Activated CD4-positive, alpha-beta T cell treated with anti-CD3 and anti-CD28 coated beads, Interleukin-2, amount 10 ng/mL, durations not matched to agents 7 days and 5 days (primary cell): ENCODE measurements at regions not wholly inside any gene's neighbourhood (a gene's known extent, or its start where the extent isn't known, plus 50 kb on each side); places are given as distances from the start of the nearest gene placed in this dataset.

Experiments used
- CTCF ChIA-PET: fragments of 350-600 bp; sonication (Branson Sonifier 250); formaldehyde crosslinking; loops from one replicate; lab custom pipeline; 2021; ENCODE audit warnings: antibody characterized with exemption; lab: Charles Lee
- POLR2A ChIA-PET: fragments of 350-600 bp; sonication (Branson Sonifier 250); formaldehyde crosslinking; loops from one replicate; lab custom pipeline; 2021; ENCODE audit warnings: antibody characterized with exemption; lab: Charles Lee
- DNase-seq: peaks from one replicate; pipeline ENCODE4 v3.0.0-alpha.2; 2020
- H3K27ac Mint-ChIP-seq: one replicate; pipeline ENCODE4 v1.8.0; 2021; ENCODE audit warnings: mild to moderate bottlenecking, moderate library complexity, mixed read lengths
- H3K27me3 Mint-ChIP-seq: one replicate; pipeline ENCODE4 v1.8.0; 2021; ENCODE audit warnings: mixed read lengths
- H3K36me3 Mint-ChIP-seq: one replicate; pipeline ENCODE4 v1.8.0; 2021; ENCODE audit warnings: low read depth, mixed read lengths
- H3K4me1 Mint-ChIP-seq: one replicate; pipeline ENCODE4 v1.8.0; 2021; ENCODE audit warnings: mixed read lengths
- H3K4me3 Mint-ChIP-seq: one replicate; pipeline ENCODE4 v1.8.0; 2021; ENCODE audit warnings: mild to moderate bottlenecking, moderate library complexity, mixed read lengths
- H3K9me3 Mint-ChIP-seq: one replicate; pipeline ENCODE4 v1.8.0; 2021; ENCODE audit warnings: mixed read lengths

DNA sequence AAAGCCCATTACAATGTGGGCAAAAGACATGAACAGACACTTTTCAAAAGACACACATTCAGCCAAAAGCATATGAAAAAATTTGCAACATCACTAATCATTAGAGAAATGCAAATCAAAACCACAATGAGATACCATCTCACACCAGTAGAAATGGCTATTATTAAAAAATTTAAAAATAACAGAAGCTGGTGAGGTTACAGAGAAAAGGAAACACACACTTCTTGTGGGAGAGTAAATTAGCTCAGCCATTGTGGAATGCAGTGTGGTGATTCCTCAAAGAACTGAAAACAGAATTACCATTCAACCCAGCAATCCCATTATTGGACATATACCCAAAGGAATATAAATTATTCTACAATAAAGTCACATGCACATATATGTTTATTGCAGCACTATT is 585.2 kb upstream of the TUSC1 start:
- no peaks in the 10 kb centered on the region for H3K4me1 Mint-ChIP-seq
- H3K27ac Mint-ChIP-seq: no peak overlapping the region
- H3K4me3 Mint-ChIP-seq: no peak overlapping the region
- no peaks in the 10 kb centered on the region for H3K36me3 Mint-ChIP-seq
- H3K27me3 Mint-ChIP-seq: no peaks in the 10 kb centered on the region
- no peaks in the 10 kb centered on the region for H3K9me3 Mint-ChIP-seq
- CTCF ChIA-PET: no interaction called here
- no peak for DNase-seq
- POLR2A ChIA-PET: no interaction called here

- ChIA-PET CTCF (no interaction called here), POLR2A (no interaction called here)
- no peaks in the 10 kb centered on the region for H3K4me1 Mint-ChIP-seq
- no peak overlapping the region for H3K27ac Mint-ChIP-seq
- no peak overlapping the region for H3K4me3 Mint-ChIP-seq
- DNase-seq: no peak
- H3K36me3 Mint-ChIP-seq: no peaks in the 10 kb centered on the region
- no peaks in the 10 kb centered on the region for H3K9me3 Mint-ChIP-seq
- H3K27me3 Mint-ChIP-seq: no peaks in the 10 kb centered on the region
Measured at GRCh38 chr9:26262421-26263107, 584.3 kb upstream of the TUSC1 start.

DNA sequence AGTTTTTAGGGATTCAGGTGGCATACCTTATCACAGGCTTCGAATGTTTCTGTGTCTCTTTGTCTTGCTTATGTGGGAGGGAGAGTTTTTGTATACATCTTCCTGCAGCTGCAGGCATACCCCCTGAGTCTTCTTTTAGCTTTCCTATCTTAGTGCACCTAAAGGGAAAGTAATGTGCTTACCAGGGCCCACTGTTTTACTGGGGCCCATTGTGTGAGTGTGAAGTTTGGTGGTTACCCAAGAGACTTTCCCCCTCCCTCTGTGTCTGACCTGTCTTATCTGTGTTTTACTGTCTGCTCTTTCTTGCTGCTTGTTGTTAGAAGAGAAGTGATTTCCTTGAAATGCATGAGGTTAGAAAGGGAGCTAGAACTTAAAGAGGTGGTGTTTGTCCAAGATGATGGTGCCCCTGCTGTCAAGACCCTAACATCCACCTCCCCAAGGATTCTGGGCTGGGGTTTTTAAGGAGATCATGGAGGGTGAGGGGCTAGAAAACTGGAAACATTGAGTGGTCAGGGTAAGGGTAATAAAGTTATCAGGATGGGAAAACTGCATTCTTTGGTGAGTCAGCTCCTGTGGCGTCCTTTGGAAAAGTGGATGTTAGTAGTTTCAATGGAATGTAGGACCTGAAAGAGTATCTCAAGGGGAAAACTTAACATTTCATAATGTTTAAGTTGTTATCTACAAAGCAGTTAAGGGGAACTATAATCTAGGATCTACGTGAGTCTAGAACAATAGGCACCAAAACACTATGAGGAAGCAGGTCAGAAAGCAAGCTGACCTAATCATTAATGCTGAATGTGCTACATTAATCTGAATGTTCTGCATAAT is 583.5 kb upstream of the TUSC1 start:
- Mint-ChIP-seq H3K4me1 (no peaks in the 10 kb centered on the region), H3K27ac (no peak overlapping the region), H3K27me3 (no peaks in the 10 kb centered on the region), H3K9me3 (no peaks in the 10 kb centered on the region), H3K4me3 (no peak overlapping the region), H3K36me3 (no peaks in the 10 kb centered on the region)
- DNase-seq: no peak
- POLR2A ChIA-PET: no interaction called here
- CTCF ChIA-PET: no interaction called here

GRCh38 chr9:26260238-26260637 is 582.0 kb upstream of the TUSC1 start:
- Mint-ChIP-seq H3K4me3 (no peak overlapping the region), H3K27me3 (no peaks in the 10 kb centered on the region), H3K27ac (no peak overlapping the region), H3K9me3 (no peaks in the 10 kb centered on the region), H3K4me1 (no peaks in the 10 kb centered on the region), H3K36me3 (no peaks in the 10 kb centered on the region)
- ChIA-PET POLR2A (no interaction called here), CTCF (no interaction called here)
- no peak for DNase-seq

GRCh38 chr9:26247861-26248260 is 569.6 kb upstream of the TUSC1 start:
- no peaks in the 10 kb centered on the region for H3K27me3 Mint-ChIP-seq
- DNase-seq: no peak
- no peaks in the 10 kb centered on the region for H3K4me1 Mint-ChIP-seq
- no peak overlapping the region for H3K4me3 Mint-ChIP-seq
- no peaks in the 10 kb centered on the region for H3K36me3 Mint-ChIP-seq
- ChIA-PET POLR2A (no interaction called here), CTCF (no interaction called here)
- H3K9me3 Mint-ChIP-seq: peaks cover 15% of the 10 kb centered on the region
- no peak overlapping the region for H3K27ac Mint-ChIP-seq

DNA sequence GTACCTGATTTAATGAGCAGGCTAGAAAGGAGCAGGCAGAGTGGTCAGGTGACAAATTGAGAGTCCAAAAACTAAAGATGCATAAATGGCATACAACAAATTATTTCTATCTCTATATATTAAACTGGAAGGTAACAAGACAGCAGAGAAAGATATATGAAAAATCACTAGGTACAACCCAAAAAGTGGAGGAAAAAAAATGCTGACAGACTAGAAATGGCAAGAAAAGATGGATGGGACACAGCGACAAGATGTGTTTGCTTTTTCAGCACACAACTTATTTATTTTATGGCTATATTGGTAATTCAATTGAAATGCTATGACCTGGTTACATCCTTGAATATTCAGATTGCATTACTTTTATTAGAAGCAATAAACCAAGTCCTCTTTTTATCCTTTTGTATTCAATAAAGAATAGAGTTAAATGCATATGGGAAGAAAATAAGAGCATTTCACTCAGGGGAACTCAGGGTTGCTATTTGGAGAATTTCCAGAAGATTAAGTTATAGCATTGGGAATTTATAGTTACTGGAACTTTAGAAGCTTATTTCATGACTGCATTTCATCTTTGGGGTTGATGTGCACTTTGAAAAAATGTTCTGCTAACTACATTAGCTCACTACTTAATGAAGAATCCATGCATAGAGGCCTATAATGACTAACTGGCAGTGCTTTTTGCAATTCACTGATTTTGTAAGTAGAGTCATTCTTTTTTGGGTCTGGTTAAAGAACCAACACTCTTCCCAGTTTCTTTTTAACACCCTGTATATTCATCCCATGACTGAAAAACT is 566.6 kb upstream of the TUSC1 start:
- H3K4me1 Mint-ChIP-seq: no peaks in the 10 kb centered on the region
- H3K27me3 Mint-ChIP-seq: no peaks in the 10 kb centered on the region
- DNase-seq: no peak
- no peak overlapping the region for H3K4me3 Mint-ChIP-seq
- H3K27ac Mint-ChIP-seq: no peak overlapping the region
- CTCF ChIA-PET: no interaction called here
- H3K36me3 Mint-ChIP-seq: no peaks in the 10 kb centered on the region
- H3K9me3 Mint-ChIP-seq: peaks cover 17% of the 10 kb centered on the region
- POLR2A ChIA-PET: no interaction called here

- peaks cover 9% of the 10 kb centered on the region for H3K9me3 Mint-ChIP-seq
- no peak overlapping the region for H3K4me3 Mint-ChIP-seq
- ChIA-PET CTCF (no interaction called here), POLR2A (no interaction called here)
- H3K4me1 Mint-ChIP-seq: no peaks in the 10 kb centered on the region
- H3K27ac Mint-ChIP-seq: no peak overlapping the region
- H3K27me3 Mint-ChIP-seq: no peaks in the 10 kb centered on the region
- DNase-seq: no peak
- H3K36me3 Mint-ChIP-seq: no peaks in the 10 kb centered on the region
Measured at GRCh38 chr9:26243726-26244125, 565.5 kb upstream of the TUSC1 start.

GRCh38 chr9:26243029-26243697 is 564.9 kb upstream of the TUSC1 start:
- ChIA-PET POLR2A (no interaction called here), CTCF (no interaction called here)
- no peak for DNase-seq
- Mint-ChIP-seq H3K27ac (no peak overlapping the region), H3K4me3 (no peak overlapping the region), H3K27me3 (no peaks in the 10 kb centered on the region), H3K4me1 (no peaks in the 10 kb centered on the region), H3K36me3 (no peaks in the 10 kb centered on the region), H3K9me3 (peaks cover 7% of the 10 kb centered on the region)

DNA sequence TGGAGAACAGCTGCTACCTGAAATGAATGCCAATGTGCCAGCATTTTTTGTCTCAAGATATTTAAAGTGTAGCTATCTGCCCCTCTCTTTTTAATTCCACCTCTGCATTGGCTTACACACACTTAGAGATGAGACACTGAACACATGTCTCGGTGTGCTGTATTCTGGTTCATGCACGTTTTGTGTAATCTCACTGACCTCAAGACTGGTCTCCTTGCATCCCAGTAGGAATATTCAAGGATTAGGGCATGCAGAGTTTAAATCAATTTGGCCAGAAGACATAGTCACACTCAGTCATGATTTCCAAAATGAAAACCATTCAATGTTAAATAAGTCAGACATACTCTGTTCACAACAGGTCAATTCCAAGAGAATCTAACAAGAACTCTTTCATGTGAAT is 561.8 kb upstream of the TUSC1 start:
- ChIA-PET CTCF (no interaction called here), POLR2A (no interaction called here)
- Mint-ChIP-seq H3K36me3 (no peaks in the 10 kb centered on the region), H3K4me3 (no peak overlapping the region), H3K27me3 (no peaks in the 10 kb centered on the region), H3K9me3 (peaks cover 5% of the 10 kb centered on the region), H3K4me1 (no peaks in the 10 kb centered on the region), H3K27ac (no peak overlapping the region)
- DNase-seq: no peak

GRCh38 chr9:26237256-26237655 is 559.0 kb upstream of the TUSC1 start:
- DNase-seq: no peak
- ChIA-PET CTCF (no interaction called here), POLR2A (no interaction called here)
- Mint-ChIP-seq H3K9me3 (no peaks in the 10 kb centered on the region), H3K36me3 (no peaks in the 10 kb centered on the region), H3K4me3 (no peak overlapping the region), H3K27ac (no peak overlapping the region), H3K4me1 (no peaks in the 10 kb centered on the region), H3K27me3 (no peaks in the 10 kb centered on the region)

DNA sequence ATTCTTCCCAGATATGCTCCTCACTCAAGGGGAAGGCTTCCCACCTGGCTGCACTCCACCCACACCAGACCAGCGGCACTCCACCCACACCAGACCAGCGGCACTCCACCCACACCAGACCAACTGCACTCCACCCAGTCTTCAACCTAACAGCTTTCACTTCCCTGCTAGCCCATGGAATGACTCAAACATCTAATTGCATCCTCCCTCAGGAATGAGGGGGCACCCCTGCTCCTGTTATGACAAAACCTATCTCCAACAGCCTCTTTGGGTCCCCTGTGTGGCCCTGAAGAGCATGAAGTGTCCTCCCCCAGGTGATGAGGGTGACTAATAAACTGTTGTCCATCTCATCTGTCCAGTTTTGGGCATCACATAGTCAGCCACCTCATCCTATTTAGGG is 556.6 kb upstream of the TUSC1 start:
- CTCF ChIA-PET: no interaction called here
- no peak overlapping the region for H3K27ac Mint-ChIP-seq
- H3K4me1 Mint-ChIP-seq: no peaks in the 10 kb centered on the region

GRCh38 chr9:26231391-26231790 is 553.1 kb upstream of the TUSC1 start:
- Mint-ChIP-seq H3K36me3 (no peaks in the 10 kb centered on the region), H3K27me3 (no peaks in the 10 kb centered on the region), H3K4me3 (no peak overlapping the region), H3K9me3 (no peaks in the 10 kb centered on the region), H3K27ac (no peak overlapping the region), H3K4me1 (no peaks in the 10 kb centered on the region)
- CTCF ChIA-PET: no interaction called here
- POLR2A ChIA-PET: no interaction called here
- DNase-seq: no peak

More for the DNA sequence above, 556.6 kb upstream of the TUSC1 start:
- no peak for DNase-seq
- no peaks in the 10 kb centered on the region for H3K36me3 Mint-ChIP-seq
- H3K4me3 Mint-ChIP-seq: no peak overlapping the region
- POLR2A ChIA-PET: no interaction called here
- no peaks in the 10 kb centered on the region for H3K9me3 Mint-ChIP-seq
- no peaks in the 10 kb centered on the region for H3K27me3 Mint-ChIP-seq
